Stomach (tissue), 4 donors: ENCODE measurements at regions not wholly inside any gene's neighbourhood (a gene's known extent, or its start where the extent isn't known, plus 50 kb on each side); places are given as distances from the start of the nearest gene placed in this dataset.

Experiments used
- CTCF ChIP-seq, 7 experiments: fragments of 450-650 bp in 4 of 7; fragments of 200-600 bp in 3 of 7; sonication (generic) in 3 of 7; IDR thresholded peaks; one replicate each; pipeline ENCODE4 v1.5.1; 2016 to 2019; ENCODE audit warnings: antibody characterized with exemption in 7 of 7, control low read depth in 2 of 7, mild to moderate bottlenecking in 1 of 7
- EP300 ChIP-seq: sonication (generic); formaldehyde crosslinking; IDR thresholded peaks from one replicate; pipeline ENCODE4 v1.6.1; 2017; ENCODE audit warnings: antibody characterized with exemption
- POLR2A ChIP-seq, 4 donors: fragments of 450-650 bp; IDR thresholded peaks; one replicate each; pipeline ENCODE4 v1.6.1; 2016; ENCODE audit warnings: antibody characterized with exemption in 4 of 4, control low read depth in 2 of 4, mild to moderate bottlenecking in 1 of 4, moderate library complexity in 1 of 4

GRCh38 chr10:111273235-111273634, 196.4 kb downstream of the ADRA2A start:
- TF ChIP-seq CTCF (IDR thresholded peaks at IDR 0.05) (no peak), EP300 (no peak), POLR2A (IDR thresholded peaks at IDR 0.05) (no peak)
